K562 (cell line): ENCODE measurements at regions not wholly inside any gene's neighbourhood (a gene's known extent, or its start where the extent isn't known, plus 50 kb on each side); places are given as distances from the start of the nearest gene placed in this dataset.

Experiments
- BCOR ChIP-seq: fragments of 450-650 bp; IDR thresholded peaks from 2 replicates; pipeline ENCODE4 v1.6.1; 2016
- CAMTA2 ChIP-seq: fragments of 250-450 bp; sonication (Bioruptor Pico); conservative IDR thresholded peaks from 2 replicates; pipeline ENCODE4 v1.5.1; 2022
- CHD1 ChIP-seq: fragments of 200-600 bp; sonication (generic); IDR thresholded peaks from one replicate; pipeline ENCODE4 v1.6.1; 2012; ENCODE audit warnings: mild to moderate bottlenecking, moderate library complexity, low read length, inconsistent platforms
- DDX20 ChIP-seq: fragments of 450-650 bp; IDR thresholded peaks from 2 replicates; pipeline ENCODE4 v1.6.1; 2016; ENCODE audit warnings: missing genetic modification characterization, low read depth, mild to moderate bottlenecking, missing compliant biosample characterization, moderate library complexity
- LARP7 ChIP-seq: fragments of 450-650 bp; IDR thresholded peaks from 2 replicates; pipeline ENCODE4 v1.6.1; 2016
- MEIS2 ChIP-seq: fragments of 450-650 bp; IDR thresholded peaks from 2 replicates; pipeline ENCODE4 v1.6.1; 2014; ENCODE audit warnings: mild to moderate bottlenecking; ENCODE audit not compliant: partially characterized antibody
- NCOA4 ChIP-seq: fragments of 450-650 bp; IDR thresholded peaks from 2 replicates; pipeline ENCODE4 v1.6.1; 2018; ENCODE audit warnings: mild to moderate bottlenecking; ENCODE audit not compliant: partially characterized antibody
- NFE2L1 ChIP-seq: fragments of 450-650 bp; IDR thresholded peaks from 2 replicates; pipeline ENCODE4 v1.6.1; 2016; ENCODE audit warnings: missing genetic modification characterization, low read depth, mild to moderate bottlenecking, missing compliant biosample characterization, moderate library complexity, borderline replicate concordance
- PHF21A ChIP-seq: fragments of 450-650 bp; IDR thresholded peaks from 2 replicates; pipeline ENCODE4 v1.6.1; 2017; ENCODE audit warnings: low read depth, borderline replicate concordance
- PHTF2 ChIP-seq: fragments of 250-450 bp; sonication (Bioruptor Pico); IDR thresholded peaks from 2 replicates; pipeline ENCODE4 v1.5.0; 2021; ENCODE audit warnings: mild to moderate bottlenecking
- RNF2 ChIP-seq: sonication (generic); IDR thresholded peaks from 2 replicates; pipeline ENCODE4 v1.6.1; 2016
- SETDB1 ChIP-seq: IDR thresholded peaks from one replicate; pipeline ENCODE4 v1.6.1; 2012; ENCODE audit warnings: low read length, control low read depth, inconsistent platforms
- SP2 ChIP-seq: IDR thresholded peaks from 2 replicates; pipeline ENCODE4 v1.6.1; 2011; ENCODE audit warnings: mild to moderate bottlenecking, low read depth, low read length, moderate library complexity; ENCODE audit not compliant: poor library complexity, severe bottlenecking; ENCODE audit errors: extremely low read depth
- TEAD2 ChIP-seq: fragments of 450-650 bp; IDR thresholded peaks from 2 replicates; pipeline ENCODE4 v1.6.1; 2016; ENCODE audit warnings: missing genetic modification characterization, control low read depth, missing compliant biosample characterization
- TF ChIP-seq, protein P1 (sequence below): IDR thresholded peaks from 2 replicates; pipeline ENCODE4 v1.6.1; 2012; ENCODE audit warnings: low read depth, low read length, improper control_type of control experiment, borderline replicate concordance
- TF ChIP-seq, protein P2 (sequence below): fragments of 450-650 bp; IDR thresholded peaks from 2 replicates; pipeline ENCODE4 v1.6.1; 2016; ENCODE audit warnings: antibody characterized with exemption
- TF ChIP-seq, protein P3 (sequence below): sonication (generic); formaldehyde crosslinking; IDR thresholded peaks from 2 replicates; pipeline ENCODE4 v1.8.0; 2023; ENCODE audit warnings: mild to moderate bottlenecking, missing genetic modification reagents
- TF ChIP-seq, protein P4 (sequence below): sonication (generic); formaldehyde crosslinking; IDR thresholded peaks from 2 replicates; pipeline ENCODE4 v1.8.0; 2022; ENCODE audit warnings: mild to moderate bottlenecking, missing genetic modification reagents
- TF ChIP-seq, protein P5 (sequence below): fragments of 450-650 bp; formaldehyde crosslinking; IDR thresholded peaks from 2 replicates; pipeline ENCODE4 v1.4.0; 2020; ENCODE audit warnings: mild to moderate bottlenecking

DNA sequence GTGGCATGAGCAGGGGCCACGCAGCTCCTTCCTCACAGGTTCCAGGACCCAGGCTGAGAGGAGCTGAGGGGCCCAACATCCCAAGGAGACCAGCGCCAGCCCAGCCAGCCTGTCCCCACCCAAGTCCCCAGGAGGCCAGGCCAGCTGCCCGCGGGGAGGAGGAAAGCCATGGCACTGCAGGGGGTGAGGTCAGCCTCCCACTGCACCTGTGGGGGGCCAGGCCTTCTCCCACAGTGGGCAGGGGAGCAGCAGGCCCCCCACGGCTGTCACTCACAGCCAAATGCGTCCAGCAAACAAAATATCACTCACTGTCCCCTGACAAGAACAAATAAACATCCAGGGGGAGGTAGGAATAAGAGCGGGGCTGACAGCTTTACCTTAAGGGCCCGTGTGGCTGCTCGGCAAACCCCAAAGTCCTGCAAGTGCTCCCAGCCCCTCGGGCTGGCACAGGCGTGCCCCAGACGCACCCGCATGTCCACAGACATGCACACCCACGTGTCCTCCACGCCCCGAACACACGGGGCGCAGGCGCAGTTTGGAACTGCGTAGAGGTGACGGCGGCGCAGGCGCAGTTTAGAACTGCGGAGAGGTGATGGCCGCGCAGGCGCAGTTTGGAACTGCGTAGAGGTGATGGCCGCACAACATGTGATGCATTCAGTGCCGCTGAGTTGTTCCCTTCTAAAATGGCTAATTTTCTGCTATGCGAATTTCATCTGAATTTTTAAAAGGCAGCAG is 291.1 kb downstream of the FOXL1 start (continued):
- TF ChIP-seq, protein P1, sequence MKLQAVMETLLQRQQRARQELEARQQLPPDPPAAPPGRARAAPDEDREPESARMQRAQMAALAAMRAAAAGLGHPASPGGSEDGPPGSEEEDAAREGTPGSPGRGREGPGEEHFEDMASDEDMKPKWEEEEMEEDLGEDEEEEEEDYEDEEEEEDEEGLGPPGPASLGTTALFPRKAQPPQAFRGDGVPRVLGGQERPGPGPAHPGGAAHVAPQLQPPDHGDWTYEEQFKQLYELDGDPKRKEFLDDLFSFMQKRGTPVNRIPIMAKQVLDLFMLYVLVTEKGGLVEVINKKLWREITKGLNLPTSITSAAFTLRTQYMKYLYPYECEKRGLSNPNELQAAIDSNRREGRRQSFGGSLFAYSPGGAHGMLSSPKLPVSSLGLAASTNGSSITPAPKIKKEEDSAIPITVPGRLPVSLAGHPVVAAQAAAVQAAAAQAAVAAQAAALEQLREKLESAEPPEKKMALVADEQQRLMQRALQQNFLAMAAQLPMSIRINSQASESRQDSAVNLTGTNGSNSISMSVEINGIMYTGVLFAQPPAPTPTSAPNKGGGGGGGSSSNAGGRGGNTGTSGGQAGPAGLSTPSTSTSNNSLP: no peak
- TF ChIP-seq, protein P2, sequence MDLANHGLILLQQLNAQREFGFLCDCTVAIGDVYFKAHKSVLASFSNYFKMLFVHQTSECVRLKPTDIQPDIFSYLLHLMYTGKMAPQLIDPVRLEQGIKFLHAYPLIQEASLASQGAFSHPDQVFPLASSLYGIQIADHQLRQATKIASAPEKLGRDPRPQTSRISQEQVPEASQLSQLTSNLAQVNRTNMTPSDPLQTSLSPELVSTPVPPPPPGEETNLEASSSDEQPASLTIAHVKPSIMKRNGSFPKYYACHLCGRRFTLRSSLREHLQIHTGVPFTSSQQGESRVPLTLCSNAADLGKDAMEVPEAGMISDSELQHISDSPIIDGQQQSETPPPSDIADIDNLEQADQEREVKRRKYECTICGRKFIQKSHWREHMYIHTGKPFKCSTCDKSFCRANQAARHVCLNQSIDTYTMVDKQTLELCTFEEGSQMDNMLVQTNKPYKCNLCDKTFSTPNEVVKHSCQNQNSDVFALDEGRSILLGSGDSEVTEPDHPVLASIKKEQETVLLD: peak; percentile 75; the same call in 1 of the 2 replicates
- TF ChIP-seq, protein P3, sequence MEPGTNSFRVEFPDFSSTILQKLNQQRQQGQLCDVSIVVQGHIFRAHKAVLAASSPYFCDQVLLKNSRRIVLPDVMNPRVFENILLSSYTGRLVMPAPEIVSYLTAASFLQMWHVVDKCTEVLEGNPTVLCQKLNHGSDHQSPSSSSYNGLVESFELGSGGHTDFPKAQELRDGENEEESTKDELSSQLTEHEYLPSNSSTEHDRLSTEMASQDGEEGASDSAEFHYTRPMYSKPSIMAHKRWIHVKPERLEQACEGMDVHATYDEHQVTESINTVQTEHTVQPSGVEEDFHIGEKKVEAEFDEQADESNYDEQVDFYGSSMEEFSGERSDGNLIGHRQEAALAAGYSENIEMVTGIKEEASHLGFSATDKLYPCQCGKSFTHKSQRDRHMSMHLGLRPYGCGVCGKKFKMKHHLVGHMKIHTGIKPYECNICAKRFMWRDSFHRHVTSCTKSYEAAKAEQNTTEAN (CRISPR knock-in tag): no peak
- TF ChIP-seq RNF2 (no peak), SETDB1 (no peak), NFE2L1 (tag) (no peak), CAMTA2 (CRISPR knock-in tag) (no peak), NCOA4 (no peak), SP2 (no peak), TEAD2 (tag) (no peak), PHF21A (no peak), BCOR (no peak), PHTF2 (CRISPR knock-in tag) (no peak), MEIS2 (peak; percentile 76), LARP7 (no peak), CHD1 (no peak), DDX20 (tag) (no peak)
- TF ChIP-seq, protein P4, sequence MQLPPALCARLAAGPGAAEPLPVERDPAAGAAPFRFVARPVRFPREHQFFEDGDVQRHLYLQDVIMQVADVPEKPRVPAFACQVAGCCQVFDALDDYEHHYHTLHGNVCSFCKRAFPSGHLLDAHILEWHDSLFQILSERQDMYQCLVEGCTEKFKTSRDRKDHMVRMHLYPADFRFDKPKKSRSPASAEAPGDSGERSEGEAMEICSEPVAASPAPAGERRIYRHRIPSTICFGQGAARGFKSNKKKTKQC (CRISPR knock-in tag): 0 out of 2 replicates have a peak, but pooled peaks have one; percentile 62
- TF ChIP-seq, protein P5, sequence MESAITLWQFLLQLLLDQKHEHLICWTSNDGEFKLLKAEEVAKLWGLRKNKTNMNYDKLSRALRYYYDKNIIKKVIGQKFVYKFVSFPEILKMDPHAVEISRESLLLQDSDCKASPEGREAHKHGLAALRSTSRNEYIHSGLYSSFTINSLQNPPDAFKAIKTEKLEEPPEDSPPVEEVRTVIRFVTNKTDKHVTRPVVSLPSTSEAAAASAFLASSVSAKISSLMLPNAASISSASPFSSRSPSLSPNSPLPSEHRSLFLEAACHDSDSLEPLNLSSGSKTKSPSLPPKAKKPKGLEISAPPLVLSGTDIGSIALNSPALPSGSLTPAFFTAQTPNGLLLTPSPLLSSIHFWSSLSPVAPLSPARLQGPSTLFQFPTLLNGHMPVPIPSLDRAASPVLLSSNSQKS (CRISPR knock-in tag): no peak
